ENCODE measurements at regions not wholly inside any gene's neighbourhood (a gene's known extent, or its start where the extent isn't known, plus 50 kb on each side); places are given as distances from the start of the nearest gene placed in this dataset.

- no peak for TF ChIP-seq POLR2A (IDR thresholded peaks at IDR 0.05)
- TF ChIP-seq, protein P1, sequence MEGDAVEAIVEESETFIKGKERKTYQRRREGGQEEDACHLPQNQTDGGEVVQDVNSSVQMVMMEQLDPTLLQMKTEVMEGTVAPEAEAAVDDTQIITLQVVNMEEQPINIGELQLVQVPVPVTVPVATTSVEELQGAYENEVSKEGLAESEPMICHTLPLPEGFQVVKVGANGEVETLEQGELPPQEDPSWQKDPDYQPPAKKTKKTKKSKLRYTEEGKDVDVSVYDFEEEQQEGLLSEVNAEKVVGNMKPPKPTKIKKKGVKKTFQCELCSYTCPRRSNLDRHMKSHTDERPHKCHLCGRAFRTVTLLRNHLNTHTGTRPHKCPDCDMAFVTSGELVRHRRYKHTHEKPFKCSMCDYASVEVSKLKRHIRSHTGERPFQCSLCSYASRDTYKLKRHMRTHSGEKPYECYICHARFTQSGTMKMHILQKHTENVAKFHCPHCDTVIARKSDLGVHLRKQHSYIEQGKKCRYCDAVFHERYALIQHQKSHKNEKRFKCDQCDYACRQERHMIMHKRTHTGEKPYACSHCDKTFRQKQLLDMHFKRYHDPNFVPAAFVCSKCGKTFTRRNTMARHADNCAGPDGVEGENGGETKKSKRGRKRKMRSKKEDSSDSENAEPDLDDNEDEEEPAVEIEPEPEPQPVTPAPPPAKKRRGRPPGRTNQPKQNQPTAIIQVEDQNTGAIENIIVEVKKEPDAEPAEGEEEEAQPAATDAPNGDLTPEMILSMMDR (IDR thresholded peaks at IDR 0.05 in 8 of 11, conservative IDR thresholded peaks at IDR 0.05 in 3 of 11) = no peak
- TF ChIP-seq POLR2AphosphoS5 (IDR thresholded peaks at IDR 0.05) = no peak
Observed at GRCh38 chr3:159416856-159417255, 571.8 kb upstream of the IL12A start.

All from spleen (tissue), 7 donors.